A673 (cell line): ENCODE measurements at regions not wholly inside any gene's neighbourhood (a gene's known extent, or its start where the extent isn't known, plus 50 kb on each side); places are given as distances from the start of the nearest gene placed in this dataset.

Experiments
- EZH2 ChIP-seq: fragments of 200-600 bp; sonication (generic); IDR thresholded peaks from 2 replicates; pipeline ENCODE4 v1.6.1; 2017; ENCODE audit warnings: borderline replicate concordance, low read depth, mild to moderate bottlenecking, mixed read lengths, antibody characterized with exemption, low read length; ENCODE audit not compliant: poor library complexity, severe bottlenecking
- TF ChIP-seq, protein P1 (sequence below): fragments of 300-800, 200-600 bp; sonication (generic); conservative IDR thresholded peaks from 2 replicates; pipeline ENCODE4 v1.5.1; 2017; ENCODE audit warnings: low read depth, mild to moderate bottlenecking, antibody characterized with exemption, low read length, moderate library complexity, mixed read lengths

DNA sequence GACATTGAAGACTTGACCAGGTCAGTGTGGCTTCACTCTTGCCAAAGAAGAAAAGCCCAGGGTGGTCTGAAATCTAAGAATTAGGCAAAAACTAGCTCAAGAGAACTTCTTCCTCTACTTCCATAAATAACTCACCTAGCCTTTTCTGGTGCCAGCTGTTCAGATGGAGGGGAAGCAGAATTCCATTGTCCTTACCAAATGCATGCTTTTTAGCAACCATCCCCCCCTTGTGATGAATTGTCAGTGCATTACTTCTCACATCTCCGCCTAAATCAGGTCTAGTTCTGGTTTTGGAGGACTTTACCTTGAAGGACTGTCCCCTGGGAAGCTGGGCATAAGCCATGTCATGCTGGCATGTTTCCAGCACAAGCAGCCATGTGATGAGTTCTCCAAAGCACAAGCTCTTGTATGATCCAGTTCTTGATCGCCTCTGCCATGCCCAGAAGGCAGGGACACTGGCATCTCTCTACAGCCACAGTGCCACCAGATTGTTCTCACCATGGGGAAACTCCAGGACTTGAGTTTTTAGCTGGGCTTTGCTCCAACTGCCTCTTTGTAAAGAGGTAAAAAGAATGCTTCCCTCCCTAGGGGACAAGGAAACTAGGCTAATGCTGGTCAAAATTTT lies 96.4 kb upstream of the IL12A start:
- TF ChIP-seq, protein P1, sequence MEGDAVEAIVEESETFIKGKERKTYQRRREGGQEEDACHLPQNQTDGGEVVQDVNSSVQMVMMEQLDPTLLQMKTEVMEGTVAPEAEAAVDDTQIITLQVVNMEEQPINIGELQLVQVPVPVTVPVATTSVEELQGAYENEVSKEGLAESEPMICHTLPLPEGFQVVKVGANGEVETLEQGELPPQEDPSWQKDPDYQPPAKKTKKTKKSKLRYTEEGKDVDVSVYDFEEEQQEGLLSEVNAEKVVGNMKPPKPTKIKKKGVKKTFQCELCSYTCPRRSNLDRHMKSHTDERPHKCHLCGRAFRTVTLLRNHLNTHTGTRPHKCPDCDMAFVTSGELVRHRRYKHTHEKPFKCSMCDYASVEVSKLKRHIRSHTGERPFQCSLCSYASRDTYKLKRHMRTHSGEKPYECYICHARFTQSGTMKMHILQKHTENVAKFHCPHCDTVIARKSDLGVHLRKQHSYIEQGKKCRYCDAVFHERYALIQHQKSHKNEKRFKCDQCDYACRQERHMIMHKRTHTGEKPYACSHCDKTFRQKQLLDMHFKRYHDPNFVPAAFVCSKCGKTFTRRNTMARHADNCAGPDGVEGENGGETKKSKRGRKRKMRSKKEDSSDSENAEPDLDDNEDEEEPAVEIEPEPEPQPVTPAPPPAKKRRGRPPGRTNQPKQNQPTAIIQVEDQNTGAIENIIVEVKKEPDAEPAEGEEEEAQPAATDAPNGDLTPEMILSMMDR = no peak
- TF ChIP-seq EZH2 = no peak
